Parathyroid adenoma (tissue), 2 donors: ENCODE measurements at regions not wholly inside any gene's neighbourhood (a gene's known extent, or its start where the extent isn't known, plus 50 kb on each side); places are given as distances from the start of the nearest gene placed in this dataset.

Source experiments
- H2AFZ ChIP-seq: fragments of 300-600 bp; sonication (generic); one replicate; pipeline ENCODE4 v1.7.0; 2017; ENCODE audit warnings: antibody characterized with exemption, mild to moderate bottlenecking
- H3K27ac ChIP-seq: fragments of 300-600 bp; sonication (generic); one replicate; pipeline ENCODE4 v1.7.0; 2017
- H3K27me3 ChIP-seq: fragments of 300-600 bp; sonication (generic); one replicate; pipeline ENCODE4 v1.7.0; 2017; ENCODE audit warnings: low read length; ENCODE audit not compliant: control insufficient read depth, insufficient read depth
- H3K36me3 ChIP-seq: fragments of 300-600 bp; sonication (generic); one replicate; pipeline ENCODE4 v1.7.0; 2017; ENCODE audit warnings: low read length; ENCODE audit not compliant: control insufficient read depth, insufficient read depth
- H3K4me1 ChIP-seq: fragments of 300-600 bp; sonication (generic); one replicate; pipeline ENCODE4 v1.7.0; 2017; ENCODE audit warnings: control low read depth
- H3K4me2 ChIP-seq: fragments of 300-600 bp; sonication (generic); one replicate; pipeline ENCODE4 v1.7.0; 2017; ENCODE audit warnings: low read length
- H3K4me3 ChIP-seq: fragments of 300-600 bp; sonication (generic); one replicate; pipeline ENCODE4 v1.7.0; 2017; ENCODE audit warnings: low read depth, low read length
- H3K79me2 ChIP-seq: fragments of 300-600 bp; sonication (generic); one replicate; pipeline ENCODE4 v1.7.0; 2017; ENCODE audit warnings: control low read depth
- H3K9ac ChIP-seq: fragments of 300-600 bp; sonication (generic); one replicate; pipeline ENCODE4 v1.7.0; 2017; ENCODE audit warnings: mild to moderate bottlenecking
- H3K9me3 ChIP-seq: fragments of 300-600 bp; sonication (generic); one replicate; pipeline ENCODE4 v1.7.0; 2017; ENCODE audit warnings: low read length; ENCODE audit not compliant: control insufficient read depth
- CTCF ChIP-seq: fragments of 300-600 bp; sonication (generic); IDR thresholded peaks from one replicate; pipeline ENCODE4 v1.7.0; 2017; ENCODE audit warnings: antibody characterized with exemption, mild to moderate bottlenecking
- donor health status: primary hyperparathyroidism.

- no peak overlapping the region for H3K27ac ChIP-seq
- H3K9ac ChIP-seq = no peak overlapping the region
- no peak overlapping the region for H3K4me3 ChIP-seq
- TF ChIP-seq CTCF = no peak
- H3K36me3 ChIP-seq = no peaks in the 10 kb centered on the region
- no peak overlapping the region for H2AFZ ChIP-seq
- no peaks in the 10 kb centered on the region for H3K27me3 ChIP-seq
- H3K4me1 ChIP-seq = peaks cover 13% of the 10 kb centered on the region
- H3K79me2 ChIP-seq = no peaks in the 10 kb centered on the region
- no peaks in the 10 kb centered on the region for H3K9me3 ChIP-seq
- H3K4me2 ChIP-seq = no peak overlapping the region
These were observed 983.7 kb downstream of the GATA3 start for GRCh38 chr10:9038146-9038714.

GRCh38 chr10:9043466-9043865, 989.0 kb downstream of the GATA3 start:
- peaks cover 6% of the 10 kb centered on the region for H3K4me1 ChIP-seq
- H3K36me3 ChIP-seq = no peaks in the 10 kb centered on the region
- H3K4me3 ChIP-seq = no peak overlapping the region
- no peak for TF ChIP-seq CTCF
- no peak overlapping the region for H2AFZ ChIP-seq
- no peaks in the 10 kb centered on the region for H3K79me2 ChIP-seq
- H3K9ac ChIP-seq = no peak overlapping the region
- no peak overlapping the region for H3K4me2 ChIP-seq
- H3K27ac ChIP-seq = no peak overlapping the region
- H3K9me3 ChIP-seq = no peaks in the 10 kb centered on the region
- no peaks in the 10 kb centered on the region for H3K27me3 ChIP-seq

GRCh38 chr10:9045311-9045710, 990.8 kb downstream of the GATA3 start:
- H3K79me2 ChIP-seq = no peaks in the 10 kb centered on the region
- TF ChIP-seq CTCF = no peak
- no peaks in the 10 kb centered on the region for H3K27me3 ChIP-seq
- H3K4me2 ChIP-seq = no peak overlapping the region
- H3K9me3 ChIP-seq = no peaks in the 10 kb centered on the region
- H2AFZ ChIP-seq = no peak overlapping the region
- no peaks in the 10 kb centered on the region for H3K36me3 ChIP-seq
- H3K9ac ChIP-seq = no peak overlapping the region
- no peak overlapping the region for H3K27ac ChIP-seq
- H3K4me3 ChIP-seq = no peak overlapping the region
- H3K4me1 ChIP-seq = no peaks in the 10 kb centered on the region

GRCh38 chr10:9051328-9051974, 997.0 kb downstream of the GATA3 start:
- H3K9ac ChIP-seq = no peak overlapping the region
- no peaks in the 10 kb centered on the region for H3K4me1 ChIP-seq
- no peak overlapping the region for H3K4me2 ChIP-seq
- H3K36me3 ChIP-seq = no peaks in the 10 kb centered on the region
- no peaks in the 10 kb centered on the region for H3K79me2 ChIP-seq
- TF ChIP-seq CTCF = no peak
- no peaks in the 10 kb centered on the region for H3K9me3 ChIP-seq
- H3K27ac ChIP-seq = no peak overlapping the region
- H2AFZ ChIP-seq = no peak overlapping the region
- H3K4me3 ChIP-seq = no peak overlapping the region
- no peaks in the 10 kb centered on the region for H3K27me3 ChIP-seq

GRCh38 chr10:9052767-9053166, 998.3 kb downstream of the GATA3 start:
- Histone ChIP-seq H3K4me3 (no peak overlapping the region), H3K4me1 (no peaks in the 10 kb centered on the region), H3K79me2 (no peaks in the 10 kb centered on the region), H3K27me3 (no peaks in the 10 kb centered on the region), H3K36me3 (no peaks in the 10 kb centered on the region), H3K9ac (no peak overlapping the region), H3K27ac (no peak overlapping the region), H3K9me3 (no peaks in the 10 kb centered on the region), H3K4me2 (no peak overlapping the region), H2AFZ (no peak overlapping the region)
- no peak for TF ChIP-seq CTCF
